GM19023 (cell line): ENCODE measurements at regions not wholly inside any gene's neighbourhood (a gene's known extent, or its start where the extent isn't known, plus 50 kb on each side); places are given as distances from the start of the nearest gene placed in this dataset.
"Not testable (repeated sequence)": the region's sequence is repeated elsewhere in the genome, so short reads cannot be mapped to it uniquely, and the experiment has no call there.

Experiments
- ATAC-seq: cut with Tn5 transposase; IDR thresholded peaks from one replicate; pipeline ENCODE4 v1.9.1; 2021; ENCODE audit warnings: mild to moderate bottlenecking, moderate library complexity; ENCODE audit not compliant: unreplicated experiment

- ATAC-seq: no peak
Measured at GRCh38 chr22:34804604-34805003, 261.4 kb upstream of the ISX start.

- ATAC-seq: no peak
Measured at GRCh38 chr22:34805771-34806170, 260.2 kb upstream of the ISX start.

DNA sequence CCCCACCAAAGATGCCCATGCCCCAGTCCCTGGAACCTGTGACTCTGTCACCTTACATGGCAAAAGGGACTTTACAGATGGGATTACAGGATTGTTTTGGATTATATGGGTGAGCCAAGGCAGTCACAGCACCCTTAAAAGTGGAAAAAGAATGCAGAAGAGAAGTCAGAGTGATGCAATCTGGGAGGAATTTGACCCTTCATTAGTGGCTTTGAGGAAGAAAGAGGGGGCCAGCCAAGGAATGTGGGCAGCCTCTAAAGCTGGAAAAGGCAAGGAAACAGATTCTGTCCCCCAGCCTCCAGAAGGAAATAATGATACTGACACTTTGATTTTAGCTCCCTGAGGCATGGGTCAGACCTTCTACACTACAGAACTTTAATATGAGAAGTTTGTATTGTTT is 257.3 kb upstream of the ISX start:
- no peak for ATAC-seq

- no peak for ATAC-seq
Measured at GRCh38 chr22:34812631-34813030, 253.3 kb upstream of the ISX start.

GRCh38 chr22:34814260-34815025 is 251.5 kb upstream of the ISX start:
- ATAC-seq: no peak

DNA sequence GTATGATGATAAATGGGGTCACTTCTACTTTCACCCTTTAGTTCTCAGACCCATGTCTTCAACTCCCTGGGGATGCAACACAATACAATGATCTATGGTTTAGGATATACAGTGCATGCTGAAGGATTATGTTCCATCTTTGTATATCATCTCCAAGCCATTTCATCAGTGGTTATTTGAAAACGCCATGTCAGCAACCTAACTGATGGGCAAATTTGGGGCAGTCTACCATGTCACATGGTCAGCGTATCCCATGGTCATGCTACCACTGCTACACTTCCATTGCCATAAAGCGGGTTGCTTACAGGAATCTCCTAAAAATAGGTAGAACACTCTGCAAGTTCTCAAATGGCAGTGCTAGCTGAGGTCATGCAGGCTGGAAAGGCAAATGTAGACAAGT is 236.5 kb upstream of the ISX start:
- no peak for ATAC-seq

DNA sequence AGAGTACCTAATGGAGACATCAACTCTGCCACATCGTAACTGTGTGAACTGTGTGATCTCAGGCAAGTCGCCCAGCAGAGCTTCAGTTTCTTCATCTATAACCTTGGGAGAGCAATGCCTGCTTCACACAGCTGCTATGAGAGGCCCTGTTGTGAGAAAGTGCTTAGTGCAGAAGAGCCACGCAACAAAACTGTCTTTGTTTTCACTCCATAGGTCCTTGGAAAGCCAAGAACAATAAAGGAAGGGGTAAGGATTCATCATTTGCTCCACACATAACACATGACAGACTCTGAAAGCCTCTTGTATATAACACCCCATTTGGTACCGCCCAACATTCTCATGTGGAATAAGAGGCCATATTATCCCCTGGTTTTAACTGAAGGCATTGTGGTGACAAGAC is 231.9 kb upstream of the ISX start:
- no peak for ATAC-seq

- ATAC-seq: not testable (repeated sequence)
Measured at GRCh38 chr22:34834541-34834940, 231.4 kb upstream of the ISX start.

- no peak for ATAC-seq
Measured at GRCh38 chr22:34841331-34841771, 224.6 kb upstream of the ISX start.

GRCh38 chr22:34841911-34842310 is 224.0 kb upstream of the ISX start:
- ATAC-seq: no peak

GRCh38 chr22:34842630-34843029 is 223.3 kb upstream of the ISX start:
- no peak for ATAC-seq

DNA sequence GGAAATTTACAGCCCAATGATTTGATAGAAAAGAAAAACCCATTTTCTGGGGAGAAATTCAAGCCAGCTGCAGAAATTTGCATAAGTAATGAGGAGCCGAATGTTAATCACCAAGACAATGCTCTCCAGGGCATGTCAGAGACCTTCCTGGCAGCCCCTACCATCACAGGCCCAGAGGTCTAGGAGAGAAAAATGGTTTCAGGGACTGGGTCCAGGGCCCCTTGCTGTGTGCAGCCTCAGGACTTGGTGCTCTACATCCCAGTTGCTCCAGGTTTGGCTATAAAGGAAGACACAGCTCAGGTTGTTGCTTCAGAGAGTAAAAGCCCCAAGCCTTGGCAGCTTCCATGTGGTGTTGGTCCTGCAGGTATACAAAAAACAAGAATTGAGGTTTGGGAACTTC is 222.2 kb upstream of the ISX start:
- ATAC-seq: not testable (repeated sequence)

GRCh38 chr22:34845391-34845790 is 220.6 kb upstream of the ISX start:
- no peak for ATAC-seq

GRCh38 chr22:34847072-34847471 is 218.9 kb upstream of the ISX start:
- ATAC-seq: peak; percentile 64

DNA sequence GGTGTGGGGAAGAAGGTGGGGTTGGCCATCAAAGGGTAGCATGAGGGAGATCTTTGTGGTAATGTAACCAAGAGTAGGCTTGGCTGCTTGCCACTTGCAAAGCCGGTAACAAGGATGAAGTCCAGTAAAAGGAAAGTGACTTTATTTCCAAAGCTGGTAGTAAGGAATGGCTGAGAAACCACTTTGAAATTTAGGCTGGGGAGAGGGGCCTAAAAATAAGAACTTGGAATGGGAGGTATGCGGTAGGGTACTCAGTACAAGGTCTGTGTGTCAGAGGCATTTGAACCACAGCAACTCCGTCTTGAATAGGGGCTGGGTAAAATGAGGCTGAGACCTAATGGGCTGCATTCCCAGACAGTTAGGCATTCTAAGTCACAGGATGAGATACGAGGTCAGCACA is 216.0 kb upstream of the ISX start:
- no peak for ATAC-seq

- ATAC-seq: no peak
Measured at GRCh38 chr22:34851918-34852662, 213.9 kb upstream of the ISX start.

GRCh38 chr22:34855471-34855870 is 210.5 kb upstream of the ISX start:
- ATAC-seq: no peak

- no peak for ATAC-seq
Measured at GRCh38 chr22:34858066-34858465, 207.9 kb upstream of the ISX start.

DNA sequence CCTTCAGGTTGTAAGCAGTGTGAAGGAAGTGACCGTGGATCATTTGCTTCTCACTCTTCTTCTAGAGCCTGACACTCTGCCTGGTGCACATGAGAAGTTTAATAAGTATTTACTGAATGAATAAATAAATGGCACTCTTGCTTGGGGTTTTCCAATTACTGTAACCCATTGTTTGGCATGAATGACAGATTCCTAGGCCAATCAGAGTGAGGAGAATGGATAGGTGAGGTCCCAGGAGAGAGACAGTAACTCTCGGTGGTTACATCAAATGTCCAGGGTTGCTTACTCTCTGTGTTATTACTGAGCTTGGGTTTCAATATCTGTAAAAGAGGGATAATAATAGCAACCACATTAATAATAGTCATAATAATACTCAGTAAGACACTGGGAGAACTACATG is 204.2 kb upstream of the ISX start:
- ATAC-seq: no peak

DNA sequence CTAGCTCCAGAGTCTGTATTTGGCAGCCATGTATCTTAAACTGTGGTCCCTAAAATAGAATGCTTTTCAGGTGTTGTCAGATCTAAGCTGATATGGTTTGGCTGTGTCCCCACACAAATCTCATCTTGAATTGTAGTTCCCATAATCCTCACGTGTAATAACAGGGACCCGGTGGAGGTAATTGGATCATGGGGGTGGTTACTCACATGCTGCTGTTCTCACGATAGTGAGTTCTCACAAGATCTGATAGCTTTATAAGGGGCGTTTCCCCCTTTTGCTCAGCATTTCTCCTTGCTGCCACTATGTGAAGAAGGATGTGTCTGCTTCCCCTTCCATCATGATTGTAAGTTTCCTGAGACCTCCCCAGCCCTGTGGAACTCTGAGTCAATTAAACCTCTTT is 199.9 kb upstream of the ISX start:
- ATAC-seq: no peak

GRCh38 chr22:34866495-34867131 is 199.3 kb upstream of the ISX start:
- no peak for ATAC-seq

- ATAC-seq: no peak
Measured at GRCh38 chr22:34877506-34877905, 188.5 kb upstream of the ISX start.
